HG03378 (cell line): ENCODE measurements at regions not wholly inside any gene's neighbourhood (a gene's known extent, or its start where the extent isn't known, plus 50 kb on each side); places are given as distances from the start of the nearest gene placed in this dataset.

Experiments
- ATAC-seq: cut with Tn5 transposase; IDR thresholded peaks from one replicate; pipeline ENCODE4 v1.9.1; 2021; ENCODE audit warnings: mild to moderate bottlenecking, moderate library complexity; ENCODE audit not compliant: unreplicated experiment

DNA sequence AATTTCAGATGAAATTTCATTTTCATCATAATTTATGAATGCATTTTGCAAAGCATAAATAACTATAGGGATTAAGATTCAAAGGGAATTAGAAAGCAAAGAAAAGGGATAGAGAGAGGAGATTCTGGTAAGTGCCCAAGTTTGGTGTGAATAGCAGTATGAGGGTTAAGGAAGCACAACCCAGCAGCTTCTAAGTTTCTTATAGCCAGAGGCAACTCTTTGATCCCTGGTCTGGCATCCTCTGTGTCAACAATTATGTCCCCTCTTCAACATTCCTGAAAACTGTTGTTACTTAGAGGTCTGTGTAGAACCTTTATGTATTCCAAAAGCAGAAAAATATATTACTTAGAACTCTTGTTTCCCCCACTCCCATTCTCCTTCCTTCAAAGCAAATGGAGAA, 171.6 kb upstream of the SATB2 start:
- ATAC-seq, result no peak

DNA sequence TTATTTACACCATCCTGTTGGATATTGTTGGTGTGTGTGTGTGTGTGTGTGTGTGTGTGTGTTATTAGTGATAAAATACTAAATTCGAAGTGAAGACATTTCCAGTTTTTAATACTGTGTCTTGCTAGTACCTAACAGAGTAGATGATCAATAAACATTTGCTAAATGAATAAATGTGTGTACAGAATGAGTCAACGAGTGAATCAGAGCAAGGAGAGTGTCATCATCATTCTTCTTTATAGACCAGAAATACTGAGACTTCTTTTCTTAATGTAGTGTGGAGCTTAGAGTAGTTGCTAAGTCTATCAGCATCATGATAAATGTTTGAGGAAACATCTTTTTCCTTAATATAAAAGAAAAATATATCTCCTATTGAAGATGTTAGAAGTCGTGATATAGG, 169.7 kb upstream of the SATB2 start:
- ATAC-seq, result no peak

DNA sequence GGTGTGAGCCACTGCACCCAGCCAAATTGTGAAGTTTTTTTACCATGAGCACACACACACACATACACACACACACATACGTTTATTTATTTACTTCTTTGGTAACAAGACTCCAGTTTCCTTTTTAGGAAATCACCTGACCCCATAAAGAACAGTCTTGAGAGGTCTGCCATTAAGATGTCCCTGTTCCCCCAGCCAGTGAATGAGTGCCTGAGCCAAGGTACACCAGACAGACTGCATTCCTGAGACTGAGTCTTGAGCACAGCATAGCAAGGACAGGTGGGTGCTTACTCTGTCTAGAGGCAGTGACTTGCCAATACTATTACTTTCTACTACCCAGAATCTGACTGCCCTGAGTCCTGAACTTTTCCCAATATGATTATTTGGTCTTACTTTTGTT, 167.2 kb upstream of the SATB2 start:
- ATAC-seq, result no peak

DNA sequence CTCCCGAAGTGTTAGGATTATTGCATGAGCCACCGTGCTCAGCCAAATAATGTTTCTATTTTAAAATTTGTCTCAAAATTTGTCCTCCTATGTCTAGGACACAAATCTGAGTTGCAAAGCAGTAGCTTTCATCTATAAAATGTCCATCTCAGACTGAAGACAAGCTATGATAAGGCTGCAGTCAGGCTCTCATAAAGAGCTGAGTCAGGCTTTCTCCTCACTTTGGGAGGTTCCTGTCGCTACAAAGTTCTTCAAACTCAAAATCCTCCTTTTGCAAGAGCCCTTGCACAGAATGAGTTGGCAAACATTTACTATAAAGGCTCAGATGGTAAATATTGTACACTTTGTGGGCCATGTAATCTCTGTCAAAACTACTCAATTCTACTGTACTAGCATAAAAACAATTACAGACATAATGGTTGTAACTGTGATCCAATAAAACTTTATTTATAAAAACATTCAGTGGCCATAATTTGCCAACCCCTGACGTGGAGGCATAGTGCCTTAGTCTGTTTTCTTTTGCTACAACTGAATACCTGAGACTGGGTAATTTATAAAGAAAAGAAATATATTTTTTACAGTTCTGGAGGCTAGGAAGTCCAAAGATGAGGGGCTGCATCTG, 154.9 kb upstream of the SATB2 start:
- ATAC-seq, result no peak

DNA sequence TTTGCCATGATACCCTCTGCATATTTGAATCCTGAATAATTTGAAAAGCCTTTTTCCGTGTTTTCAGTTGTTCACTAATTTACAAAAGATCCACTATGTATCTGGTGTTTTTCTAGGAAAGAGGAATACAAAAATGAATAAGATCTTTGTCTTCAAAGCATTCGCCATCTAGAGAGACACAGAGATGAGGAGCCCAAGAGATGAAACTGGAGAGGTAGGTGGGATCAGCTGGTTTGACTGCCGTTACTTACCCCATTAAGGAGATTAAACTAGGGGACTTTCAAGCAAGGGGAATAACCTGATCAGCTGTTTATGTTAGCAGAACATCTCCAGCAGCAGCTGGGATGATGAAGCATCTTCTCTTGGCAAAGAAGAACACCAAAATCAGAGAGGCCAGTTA, 150.2 kb upstream of the SATB2 start:
- ATAC-seq, result no peak

GRCh38 chr2:199606193-199606780, 148.5 kb upstream of the SATB2 start:
- no peak for ATAC-seq

DNA sequence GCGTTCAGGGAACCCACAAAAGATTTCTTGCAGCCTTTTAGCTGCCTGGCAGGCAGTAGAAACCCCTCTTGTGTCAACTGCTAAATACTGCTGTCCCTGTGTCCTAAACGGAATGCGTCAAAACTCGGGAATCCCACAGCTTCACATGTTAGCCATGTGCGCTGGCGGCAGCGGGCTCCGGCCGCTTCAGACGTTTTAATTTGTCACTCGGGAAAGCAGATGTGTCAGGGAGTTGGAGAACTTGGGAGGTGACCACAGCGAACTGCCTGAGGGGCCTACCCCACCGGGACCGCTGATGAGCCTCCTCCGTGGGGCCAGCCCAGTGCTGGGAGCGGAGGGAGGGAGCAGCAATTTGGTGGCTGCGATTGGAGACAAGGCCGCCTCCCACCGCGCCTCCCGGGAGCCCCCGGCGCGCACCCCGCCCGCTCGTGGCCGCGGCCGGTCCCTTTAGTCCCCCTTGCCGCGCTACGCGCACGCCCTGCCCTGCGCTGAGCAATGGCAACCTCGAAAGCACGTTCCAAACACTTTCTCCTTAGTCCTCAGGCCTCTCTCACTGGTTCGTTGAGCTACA, 146.1 kb upstream of the SATB2 start:
- ATAC-seq, result no peak

GRCh38 chr2:199602896-199603717, 145.4 kb upstream of the SATB2 start:
- ATAC-seq, result no peak

DNA sequence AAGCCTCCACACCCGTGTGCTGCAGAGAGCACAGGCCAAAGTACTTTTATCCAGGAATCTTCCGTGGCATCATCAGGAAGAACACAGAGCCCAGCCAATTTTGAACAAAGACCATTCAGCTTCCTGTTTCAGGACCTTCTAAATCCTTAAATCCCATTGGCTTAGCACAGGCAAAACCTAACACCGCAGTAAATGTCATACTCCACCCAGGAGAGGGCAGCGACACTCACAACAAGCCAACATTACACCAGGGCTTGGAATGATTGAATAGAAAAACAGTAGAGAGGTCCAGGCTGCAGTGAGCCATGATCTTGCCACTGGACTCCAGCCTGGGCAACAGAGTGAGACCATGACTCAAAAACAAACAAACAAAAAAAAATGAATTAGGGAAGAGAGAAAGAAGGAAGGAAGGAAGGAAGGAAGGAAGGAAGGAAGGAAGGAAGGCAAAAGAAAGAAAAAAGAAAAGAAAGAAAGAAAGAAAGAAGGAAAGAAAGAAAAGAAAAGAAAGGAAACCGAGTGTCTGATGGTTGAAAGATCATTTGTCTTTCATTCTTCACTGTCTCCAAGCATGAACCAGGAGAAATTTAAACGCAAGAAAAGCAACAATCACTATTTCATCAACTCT, 144.6 kb upstream of the SATB2 start:
- ATAC-seq, result no peak

DNA sequence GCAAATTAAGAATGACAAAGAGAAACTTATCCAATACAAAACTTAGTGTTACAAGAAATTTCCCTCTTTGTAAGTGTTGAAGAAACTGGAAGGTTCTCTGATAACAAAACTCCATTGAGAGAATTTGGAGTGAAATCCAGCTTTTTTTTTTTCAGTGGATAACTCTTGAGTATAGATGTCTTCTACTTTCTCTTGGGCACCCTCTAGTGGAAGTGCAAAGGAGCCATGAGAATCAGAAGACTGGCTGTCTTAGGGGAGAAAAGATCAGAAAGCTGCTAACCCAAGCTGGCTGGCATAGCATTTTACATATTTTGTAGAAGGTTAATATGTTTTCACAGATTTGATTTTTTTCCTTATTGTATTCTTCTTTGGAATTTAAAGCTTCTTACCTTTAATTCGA, 138.8 kb upstream of the SATB2 start:
- ATAC-seq, result no peak

- ATAC-seq, result no peak
Measured at GRCh38 chr2:199594443-199594842, 136.7 kb upstream of the SATB2 start.

GRCh38 chr2:199591826-199592225, 134.1 kb upstream of the SATB2 start:
- ATAC-seq, result no peak

GRCh38 chr2:199590321-199591203, 132.8 kb upstream of the SATB2 start:
- ATAC-seq, result no peak

- no peak for ATAC-seq
Measured at GRCh38 chr2:199589306-199589705, 131.6 kb upstream of the SATB2 start.

- no peak for ATAC-seq
Measured at GRCh38 chr2:199588054-199588453, 130.3 kb upstream of the SATB2 start.

DNA sequence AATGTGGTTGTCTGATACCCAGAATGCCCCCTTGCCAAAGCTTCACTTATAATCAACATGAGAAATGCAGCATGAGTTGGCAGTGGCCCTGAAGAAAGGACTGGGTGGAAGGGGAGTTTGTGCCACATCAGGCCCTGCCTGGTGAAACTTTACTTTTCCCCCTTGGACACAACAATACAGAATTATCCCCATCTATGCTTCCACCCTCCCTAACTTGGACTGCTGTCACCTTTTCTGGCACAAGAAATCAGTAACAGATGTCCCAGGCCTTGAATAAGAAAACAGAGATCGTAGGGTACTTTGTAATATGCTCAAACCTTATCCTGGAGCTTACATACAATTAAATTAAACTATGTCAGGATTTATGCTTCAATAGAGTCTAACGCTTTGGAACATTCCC, 128.9 kb upstream of the SATB2 start:
- no peak for ATAC-seq

DNA sequence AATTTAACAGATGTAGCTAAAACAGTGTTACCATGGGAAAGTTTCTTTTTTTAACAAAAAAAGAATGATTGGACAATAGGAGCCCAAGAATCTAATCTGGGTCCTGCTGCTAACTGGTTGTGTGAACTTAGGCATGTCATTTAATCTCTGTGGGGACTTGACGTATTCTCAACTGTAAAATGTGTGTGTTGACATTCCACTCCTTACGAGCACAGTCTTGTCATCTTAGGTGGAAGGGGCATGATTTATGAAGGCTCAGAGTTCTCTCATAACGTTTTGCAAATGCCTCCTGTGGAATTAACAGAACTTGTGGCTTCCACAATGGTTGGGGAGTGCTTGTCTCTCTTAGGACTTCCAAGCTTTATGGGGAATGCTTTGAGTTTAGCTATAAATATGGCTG, 125.9 kb upstream of the SATB2 start:
- ATAC-seq, result no peak

GRCh38 chr2:199581935-199582360, 124.2 kb upstream of the SATB2 start:
- ATAC-seq, result no peak

DNA sequence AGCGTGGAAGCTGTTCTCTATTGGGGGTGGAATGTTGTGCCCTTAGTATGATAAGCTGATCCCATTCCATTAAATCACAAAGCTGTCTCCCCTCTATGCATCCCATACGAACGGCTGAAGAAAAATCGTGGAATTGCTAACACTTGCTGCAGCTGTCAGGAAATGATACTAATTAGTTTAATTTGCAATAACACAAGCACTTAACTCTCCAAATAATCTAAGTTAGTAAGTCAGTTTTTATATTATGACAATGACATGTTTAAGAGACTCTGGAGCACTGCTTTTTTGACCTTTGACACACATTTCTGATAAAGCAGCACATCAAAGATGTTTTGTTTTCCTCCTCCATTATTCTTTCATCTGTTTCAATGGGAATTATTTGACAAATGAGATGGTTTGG, 123.7 kb upstream of the SATB2 start:
- ATAC-seq, result no peak

- no peak for ATAC-seq
Measured at GRCh38 chr2:199575416-199575815, 117.7 kb upstream of the SATB2 start.
